ENCODE measurements at regions not wholly inside any gene's neighbourhood (a gene's known extent, or its start where the extent isn't known, plus 50 kb on each side); places are given as distances from the start of the nearest gene placed in this dataset.

- peaks cover 6% of the 10 kb centered on the region in 2 experiments for H3K4me1 Mint-ChIP-seq
- H2BK5ac ChIP-seq (ENCODE audit: insufficient read length, low read length), result no peak overlapping the region
- no peak for TF ChIP-seq CTCF (conservative IDR thresholded peaks at IDR 0.05)
- DNase-seq, result no peak
- H3K36me3 Mint-ChIP-seq (ENCODE audit: insufficient read depth in 1 of 3, low read depth in 3 of 3), result peaks cover 0 to 5% (median 5%) of the 10 kb centered on the region in 3 experiments; a peak in 3 of 7 replicates
- no peak overlapping the region for H3T11ph ChIP-seq (ENCODE audit: low read length)
- no peaks in the 10 kb centered on the region for H3K27me3 ChIP-seq (ENCODE audit: insufficient read depth, low read length)
- H3K18ac ChIP-seq (ENCODE audit: insufficient read length, low read depth, low read length), result no peak overlapping the region
- no peaks in the 10 kb centered on the region for H3K79me1 ChIP-seq (ENCODE audit: insufficient read depth, low read depth, low read length, poor library complexity, severe bottlenecking)
- no peak overlapping the region for H3K56ac ChIP-seq (ENCODE audit: insufficient read length, low read depth, low read length)
- no peak overlapping the region for H3K4ac ChIP-seq (ENCODE audit: low read depth, low read length)
- no peaks in the 10 kb centered on the region for H3K79me2 ChIP-seq (ENCODE audit: insufficient read depth, low read length)
- H3K4me2 ChIP-seq (ENCODE audit: insufficient read depth, insufficient read length, low read length), result no peak overlapping the region
- H3K4me1 ChIP-seq (ENCODE audit: insufficient read depth, low read length), result no peaks in the 10 kb centered on the region
- H3K27ac Mint-ChIP-seq, result no peak overlapping the region
- H2BK15ac ChIP-seq (ENCODE audit: low read depth, low read length), result no peak overlapping the region
- no peak overlapping the region for H3K14ac ChIP-seq (ENCODE audit: insufficient read depth, low read length)
- H2AFZ ChIP-seq (ENCODE audit: low read length), result no peak overlapping the region
- H2BK120ac ChIP-seq (ENCODE audit: low read depth, low read length, poor library complexity, severe bottlenecking), result no peak overlapping the region
- H4K5ac ChIP-seq (ENCODE audit: insufficient read length, low read depth, low read length), result no peak overlapping the region
- H4K91ac ChIP-seq (ENCODE audit: insufficient read length, low read depth, low read length), result no peak overlapping the region
- H3K9me3 Mint-ChIP-seq, result peaks cover 0 to 3% of the 10 kb centered on the region in 2 experiments; a peak in 1 of 5 replicates
- H3K23me2 ChIP-seq (ENCODE audit: insufficient read length, low read depth, low read length, poor library complexity, severe bottlenecking), result no peaks in the 10 kb centered on the region
- no peak overlapping the region for H3K9ac ChIP-seq (ENCODE audit: extremely low read depth, insufficient read length, low read length)
- H2BK20ac ChIP-seq (ENCODE audit: low read depth, low read length, poor library complexity, severe bottlenecking), result no peak overlapping the region
- H4K8ac ChIP-seq (replicated peaks; ENCODE audit: insufficient read length, low read depth, low read length), result no peak overlapping the region
- peaks cover 6% of the 10 kb centered on the region for H3K27me3 Mint-ChIP-seq (ENCODE audit: low read depth)
- H3K27ac ChIP-seq (ENCODE audit: insufficient read length, low read depth, low read length), result no peak overlapping the region
- H3K4me3 Mint-ChIP-seq, result no peak overlapping the region
- no peak overlapping the region for H3K23ac ChIP-seq (ENCODE audit: insufficient read length, low read depth, low read length)
- no peak overlapping the region for H2BK12ac ChIP-seq (ENCODE audit: insufficient read length, low read depth, low read length)
- no peaks in the 10 kb centered on the region for H3K9me3 ChIP-seq (ENCODE audit: control insufficient read depth, low read depth, low read length)
- no peak overlapping the region for H2AK5ac ChIP-seq (ENCODE audit: insufficient read length, low read length)
- no CpG with 5 or more reads among the region's 13 CpGs for WGBS (ENCODE audit: extremely low coverage, insufficient read length, low lambda C conversion rate)
- no peaks in the 10 kb centered on the region for H4K20me1 ChIP-seq (ENCODE audit: control insufficient read depth, insufficient read depth, insufficient read length)
These were observed 97.2 kb downstream of the FAM43A start for GRCh38 chr3:194782698-194783404.
